ENCODE measurements at regions not wholly inside any gene's neighbourhood (a gene's known extent, or its start where the extent isn't known, plus 50 kb on each side); places are given as distances from the start of the nearest gene placed in this dataset.

DNA sequence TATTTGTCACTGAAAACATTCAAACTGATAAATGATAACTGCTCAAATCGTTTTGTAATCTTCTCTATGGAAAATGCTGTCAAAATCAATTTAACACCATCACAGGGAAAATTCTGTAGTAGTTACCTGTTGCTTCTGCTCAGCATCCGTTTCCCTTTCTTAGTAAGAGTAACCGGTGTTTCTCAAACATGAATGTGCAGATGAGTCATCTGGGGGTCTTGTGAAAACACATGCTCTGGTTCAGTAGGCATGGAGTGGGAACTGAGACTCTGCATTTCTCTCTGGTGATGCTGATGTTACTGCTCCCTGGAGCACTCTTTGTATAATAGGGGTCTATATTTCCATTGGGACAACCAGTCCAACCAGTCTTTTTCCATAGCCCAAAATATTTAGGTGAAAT, 145.1 kb downstream of the SEMA6D start:
- no peak for ATAC-seq (replicated peaks; ENCODE audit: extremely low read depth, poor library complexity, severe bottlenecking)

DNA sequence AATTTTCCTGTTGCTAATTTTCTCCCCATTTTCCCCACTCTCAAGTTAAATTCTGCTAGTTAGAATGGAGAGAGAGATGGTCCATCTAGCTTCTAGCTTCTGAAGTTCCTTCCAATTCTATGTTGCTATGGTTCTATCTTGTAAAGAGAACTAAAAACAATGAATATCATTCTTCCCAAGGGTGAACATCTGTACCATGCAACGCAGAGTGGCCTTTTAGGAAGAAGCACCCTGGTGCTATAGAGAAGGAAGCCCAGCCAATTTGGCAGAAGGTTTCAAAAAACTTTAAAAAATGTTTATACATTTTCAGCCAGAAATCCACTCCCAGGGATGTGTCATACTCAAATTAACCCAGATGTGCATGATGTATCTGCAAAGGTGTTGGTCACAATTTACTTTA, 149.1 kb downstream of the SEMA6D start:
- DNase-seq (ENCODE audit: low spot score in 2 of 2) (no peak), ATAC-seq (replicated peaks; ENCODE audit: extremely low read depth, poor library complexity, severe bottlenecking) (no peak)
- no peak overlapping the region for H3K27ac Mint-ChIP-seq (ENCODE audit: low read depth)

More for the DNA sequence above, 145.1 kb downstream of the SEMA6D start:
- Mint-ChIP-seq H3K9me3 (peaks cover 10% of the 10 kb centered on the region), H3K4me3 (no peak overlapping the region), H3K27me3 (no peaks in the 10 kb centered on the region), H3K4me1 (no peaks in the 10 kb centered on the region), H3K27ac (ENCODE audit: low read depth) (no peak overlapping the region), H3K36me3 (ENCODE audit: insufficient read depth) (no peaks in the 10 kb centered on the region)
- no peak for DNase-seq (ENCODE audit: low spot score in 2 of 2)

DNA sequence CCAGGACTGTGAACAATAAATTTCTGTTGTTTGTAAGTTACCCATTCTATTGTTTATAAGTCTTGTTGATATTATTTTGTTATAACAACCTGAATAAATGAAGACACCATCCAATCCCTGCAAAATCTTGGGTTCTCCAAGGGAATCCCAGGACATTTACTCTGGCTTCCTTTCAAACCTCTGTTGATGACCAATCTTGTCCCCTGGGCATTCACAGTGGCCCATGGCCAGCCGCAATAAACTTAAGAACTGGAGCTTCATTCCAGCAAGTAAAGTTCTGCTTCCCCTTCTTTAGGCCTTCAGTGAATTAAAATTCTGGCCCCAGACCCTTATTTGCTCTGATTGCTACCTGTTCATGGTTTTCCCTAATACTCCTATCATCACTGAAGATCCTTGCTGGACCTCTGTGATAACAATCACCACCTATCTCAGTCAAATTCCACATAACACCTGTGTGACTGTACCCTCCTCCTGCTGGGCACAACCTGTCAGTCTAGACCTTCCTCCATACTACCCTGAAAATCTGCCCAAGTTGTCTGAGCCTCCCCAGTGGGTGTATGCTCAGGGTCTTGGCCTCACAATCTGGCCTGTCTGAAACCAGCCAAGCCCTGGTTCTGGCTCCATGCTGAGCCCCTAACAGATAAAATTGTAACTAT, 153.1 kb downstream of the SEMA6D start:
- Mint-ChIP-seq H3K36me3 (ENCODE audit: insufficient read depth) (no peaks in the 10 kb centered on the region), H3K4me1 (no peaks in the 10 kb centered on the region), H3K9me3 (peaks cover 13% of the 10 kb centered on the region), H3K27me3 (no peaks in the 10 kb centered on the region), H3K27ac (ENCODE audit: low read depth) (no peak overlapping the region), H3K4me3 (no peak overlapping the region)
- ATAC-seq (replicated peaks; ENCODE audit: extremely low read depth, poor library complexity, severe bottlenecking) (no peak), DNase-seq (ENCODE audit: low spot score in 2 of 2) (no peak)

More for the DNA sequence above, 149.1 kb downstream of the SEMA6D start:
- H3K4me1 Mint-ChIP-seq = no peaks in the 10 kb centered on the region
- H3K27me3 Mint-ChIP-seq = no peaks in the 10 kb centered on the region
- no peaks in the 10 kb centered on the region for H3K36me3 Mint-ChIP-seq (ENCODE audit: insufficient read depth)
- H3K4me3 Mint-ChIP-seq = no peak overlapping the region
- H3K9me3 Mint-ChIP-seq = peaks cover 11% of the 10 kb centered on the region

DNA sequence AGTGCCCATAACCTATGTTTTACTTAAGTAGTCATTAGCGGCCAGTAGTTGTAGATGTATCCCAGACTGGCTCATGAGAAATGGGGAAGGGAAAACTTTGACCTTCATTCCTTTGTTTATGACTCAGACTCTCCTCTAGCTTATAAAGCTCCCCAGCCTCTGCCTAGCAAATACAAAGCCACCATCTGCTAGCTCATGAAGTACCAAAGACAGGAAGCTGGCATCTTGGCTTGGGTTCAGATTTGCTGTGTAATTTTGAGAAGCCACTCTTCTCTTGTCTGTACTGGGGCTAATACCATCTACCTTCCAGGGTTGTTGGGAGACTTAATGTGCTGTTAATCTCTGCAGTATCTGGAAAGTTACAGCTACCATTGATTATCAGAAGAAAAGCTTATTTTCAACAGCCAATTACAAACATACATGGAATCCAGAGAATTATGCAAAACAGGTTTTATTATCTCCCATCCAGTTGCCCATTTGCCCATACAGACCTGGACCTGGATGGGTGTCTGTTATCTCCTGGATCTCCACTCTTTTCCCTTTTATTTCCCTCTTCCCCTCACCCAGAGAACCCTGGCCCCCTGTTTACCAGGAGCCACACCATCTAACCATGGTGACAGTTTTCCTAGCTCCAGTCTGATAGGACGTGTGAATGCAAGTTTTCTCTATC, 153.8 kb downstream of the SEMA6D start:
- Mint-ChIP-seq H3K27me3 (no peaks in the 10 kb centered on the region), H3K4me3 (no peak overlapping the region), H3K4me1 (no peaks in the 10 kb centered on the region), H3K9me3 (peaks cover 13% of the 10 kb centered on the region), H3K36me3 (ENCODE audit: insufficient read depth) (no peaks in the 10 kb centered on the region), H3K27ac (ENCODE audit: low read depth) (no peak overlapping the region)
- DNase-seq (ENCODE audit: low spot score in 2 of 2) (no peak), ATAC-seq (replicated peaks; ENCODE audit: extremely low read depth, poor library complexity, severe bottlenecking) (no peak)

DNA sequence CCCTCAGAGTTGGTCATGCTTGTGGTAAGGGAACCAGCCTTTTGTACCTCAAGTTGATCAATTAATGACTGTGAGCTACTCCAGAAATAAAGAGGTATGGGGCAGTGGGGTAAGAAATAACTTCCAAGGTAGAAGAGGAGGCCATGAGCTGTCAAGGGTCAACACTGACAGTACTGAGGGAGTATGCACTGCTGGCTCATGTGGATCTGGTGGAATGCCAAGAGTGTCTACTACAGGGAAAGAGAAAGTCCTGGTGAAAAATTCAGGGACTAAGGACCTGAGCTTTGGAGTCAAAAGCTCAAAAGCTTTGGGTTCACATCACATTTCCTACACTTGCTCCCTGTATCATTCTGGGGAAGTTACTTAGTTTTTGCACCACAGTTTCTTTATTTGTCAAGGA, 154.9 kb downstream of the SEMA6D start:
- Mint-ChIP-seq H3K9me3 (peaks cover 13% of the 10 kb centered on the region), H3K4me3 (no peak overlapping the region)

DNA sequence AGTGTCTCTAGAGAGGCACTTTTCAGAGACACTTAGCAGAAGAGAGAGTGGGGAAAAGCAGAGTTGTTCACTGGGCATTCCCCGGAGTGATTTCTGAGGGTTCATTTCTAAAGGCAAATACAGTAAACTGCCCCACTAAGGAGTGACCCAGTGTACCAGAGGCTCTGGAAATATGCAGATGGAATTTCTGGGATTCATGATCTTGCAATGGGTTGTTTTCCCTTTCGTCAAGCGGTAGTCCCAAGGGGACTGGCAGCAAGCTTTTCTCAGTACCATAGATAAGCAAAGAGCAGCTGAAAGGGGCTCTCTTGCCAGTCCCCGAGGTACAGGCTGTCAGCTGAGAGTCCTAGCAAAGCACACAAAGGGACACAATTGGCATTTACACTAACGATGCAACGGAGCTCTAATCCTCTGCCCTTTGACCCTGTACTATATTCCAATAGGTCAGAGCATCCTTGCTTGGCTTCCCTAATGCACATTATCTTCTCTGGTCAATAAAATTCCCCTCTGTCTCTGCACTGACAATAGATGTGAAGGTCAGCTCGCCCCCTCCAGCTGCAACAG, 155.6 kb downstream of the SEMA6D start:
- Mint-ChIP-seq H3K36me3 (ENCODE audit: insufficient read depth) (peaks cover 2% of the 10 kb centered on the region), H3K27me3 (no peaks in the 10 kb centered on the region), H3K4me1 (no peaks in the 10 kb centered on the region), H3K4me3 (no peak overlapping the region), H3K9me3 (peaks cover 13% of the 10 kb centered on the region), H3K27ac (ENCODE audit: low read depth) (no peak overlapping the region)
- ATAC-seq (replicated peaks; ENCODE audit: extremely low read depth, poor library complexity, severe bottlenecking) = no peak
- DNase-seq (ENCODE audit: low spot score in 2 of 2) = no peak

More for the DNA sequence above, 154.9 kb downstream of the SEMA6D start:
- no peaks in the 10 kb centered on the region for H3K27me3 Mint-ChIP-seq
- H3K27ac Mint-ChIP-seq (ENCODE audit: low read depth) = no peak overlapping the region
- no peak for DNase-seq (ENCODE audit: low spot score in 2 of 2)
- ATAC-seq (replicated peaks; ENCODE audit: extremely low read depth, poor library complexity, severe bottlenecking) = no peak
- peaks cover 2% of the 10 kb centered on the region for H3K36me3 Mint-ChIP-seq (ENCODE audit: insufficient read depth)
- H3K4me1 Mint-ChIP-seq = no peaks in the 10 kb centered on the region

DNA sequence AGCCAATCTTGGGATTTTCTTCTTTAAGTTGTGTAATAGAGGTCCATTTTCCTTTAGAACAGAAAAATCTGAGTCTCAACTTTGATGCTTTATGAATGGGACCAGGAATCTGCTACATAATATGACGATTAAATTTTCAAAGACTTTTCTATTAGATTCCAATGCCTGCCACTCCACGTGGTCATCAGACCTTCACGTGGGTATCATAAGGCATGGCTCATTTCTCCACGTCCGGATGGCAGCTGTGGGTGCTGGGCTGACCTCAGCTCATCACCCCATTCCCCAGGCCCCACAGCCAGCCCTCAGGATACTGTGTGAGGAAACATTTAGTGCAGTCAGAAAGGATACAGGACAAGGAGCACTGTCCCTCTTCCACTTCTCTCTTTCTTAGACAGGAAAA, 159.7 kb downstream of the SEMA6D start:
- DNase-seq (ENCODE audit: low spot score in 2 of 2) = no peak
- Mint-ChIP-seq H3K27me3 (no peaks in the 10 kb centered on the region), H3K27ac (ENCODE audit: low read depth) (no peak overlapping the region), H3K36me3 (ENCODE audit: insufficient read depth) (peaks cover 2% of the 10 kb centered on the region), H3K4me1 (no peaks in the 10 kb centered on the region), H3K9me3 (peaks cover 6% of the 10 kb centered on the region), H3K4me3 (no peak overlapping the region)
- ATAC-seq (replicated peaks; ENCODE audit: extremely low read depth, poor library complexity, severe bottlenecking) = no peak

DNA sequence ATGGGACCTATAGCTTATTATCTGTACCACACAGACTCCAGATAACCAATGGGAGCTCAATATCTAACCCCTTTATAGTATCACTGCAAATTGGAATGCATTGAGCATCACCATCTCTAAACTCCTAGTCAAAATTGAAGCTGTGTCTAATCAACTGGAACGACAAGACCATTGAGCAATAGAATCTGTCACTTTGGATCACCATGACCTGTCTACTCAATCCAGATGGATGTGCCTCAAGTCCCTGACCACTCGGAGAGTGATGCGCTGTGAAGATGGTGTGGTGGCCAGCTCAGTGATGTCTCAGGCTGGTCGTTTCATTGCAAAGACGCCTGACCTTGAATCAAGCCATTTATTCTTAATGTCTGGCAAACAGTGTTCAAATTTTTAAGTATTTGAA, 160.5 kb downstream of the SEMA6D start:
- ATAC-seq (replicated peaks; ENCODE audit: extremely low read depth, poor library complexity, severe bottlenecking) = no peak
- Mint-ChIP-seq H3K4me3 (no peak overlapping the region), H3K27ac (ENCODE audit: low read depth) (no peak overlapping the region), H3K9me3 (no peaks in the 10 kb centered on the region), H3K4me1 (no peaks in the 10 kb centered on the region), H3K36me3 (ENCODE audit: insufficient read depth) (peaks cover 2% of the 10 kb centered on the region), H3K27me3 (no peaks in the 10 kb centered on the region)
- DNase-seq (ENCODE audit: low spot score in 2 of 2) = no peak

DNA sequence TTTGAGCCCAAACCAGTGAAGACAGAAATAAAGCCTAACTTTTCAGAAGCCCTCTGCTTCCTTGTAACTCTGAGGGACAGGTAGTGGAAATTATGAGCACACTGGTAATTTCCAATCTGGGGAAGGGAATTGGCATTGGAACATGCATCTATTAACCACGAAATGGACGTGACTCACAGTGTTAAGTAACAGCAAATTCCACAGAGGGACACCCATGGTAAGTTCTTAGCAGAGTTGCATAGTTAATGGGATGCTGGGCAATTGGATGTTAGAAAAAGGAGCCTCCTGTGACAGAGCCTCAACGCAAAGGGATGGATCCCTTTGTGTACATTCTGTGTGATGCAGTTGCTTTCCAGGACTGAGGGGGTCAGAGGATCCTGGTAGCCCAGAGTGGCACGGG, 168.6 kb downstream of the SEMA6D start:
- DNase-seq (ENCODE audit: low spot score in 2 of 2) = no peak
- H3K4me1 Mint-ChIP-seq = no peaks in the 10 kb centered on the region

DNA sequence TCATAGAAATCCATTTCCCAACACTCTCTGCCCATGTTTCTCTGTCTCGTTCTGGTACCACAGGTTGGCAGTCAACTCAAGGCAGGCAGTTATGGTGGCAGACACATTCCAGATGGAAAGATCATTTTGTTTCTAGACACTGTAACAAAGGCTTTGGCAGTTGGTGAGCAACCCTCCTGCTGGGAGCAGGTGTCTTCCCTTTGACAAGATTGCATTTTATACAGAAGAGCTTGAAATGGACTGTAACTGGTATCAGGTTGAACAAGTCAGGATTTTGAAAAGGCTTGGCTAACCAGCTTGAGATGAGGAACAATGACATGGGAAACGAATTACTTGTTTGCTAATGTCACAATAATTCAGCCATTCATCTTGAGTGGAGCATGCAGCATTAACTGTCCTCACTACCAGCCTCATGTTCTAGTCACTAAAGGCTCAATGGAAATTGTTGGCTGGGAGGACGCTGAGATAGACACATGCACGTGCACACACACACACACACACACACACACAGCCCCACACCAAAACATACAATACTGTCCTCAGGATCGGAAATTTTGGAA, 170.0 kb downstream of the SEMA6D start:
- H3K27me3 Mint-ChIP-seq = no peaks in the 10 kb centered on the region
- DNase-seq (ENCODE audit: low spot score in 2 of 2) (no peak), ATAC-seq (replicated peaks; ENCODE audit: extremely low read depth, poor library complexity, severe bottlenecking) (no peak)
- peaks cover 4% of the 10 kb centered on the region for H3K9me3 Mint-ChIP-seq
- H3K36me3 Mint-ChIP-seq (ENCODE audit: insufficient read depth) = no peaks in the 10 kb centered on the region
- H3K4me1 Mint-ChIP-seq = no peaks in the 10 kb centered on the region
- no peak overlapping the region for H3K4me3 Mint-ChIP-seq
- H3K27ac Mint-ChIP-seq (ENCODE audit: low read depth) = no peak overlapping the region

More for the DNA sequence above, 168.6 kb downstream of the SEMA6D start:
- no peak for ATAC-seq (replicated peaks; ENCODE audit: extremely low read depth, poor library complexity, severe bottlenecking)
- Mint-ChIP-seq H3K36me3 (ENCODE audit: insufficient read depth) (no peaks in the 10 kb centered on the region), H3K4me3 (no peak overlapping the region), H3K27ac (ENCODE audit: low read depth) (no peak overlapping the region), H3K9me3 (peaks cover 4% of the 10 kb centered on the region), H3K27me3 (no peaks in the 10 kb centered on the region)

DNA sequence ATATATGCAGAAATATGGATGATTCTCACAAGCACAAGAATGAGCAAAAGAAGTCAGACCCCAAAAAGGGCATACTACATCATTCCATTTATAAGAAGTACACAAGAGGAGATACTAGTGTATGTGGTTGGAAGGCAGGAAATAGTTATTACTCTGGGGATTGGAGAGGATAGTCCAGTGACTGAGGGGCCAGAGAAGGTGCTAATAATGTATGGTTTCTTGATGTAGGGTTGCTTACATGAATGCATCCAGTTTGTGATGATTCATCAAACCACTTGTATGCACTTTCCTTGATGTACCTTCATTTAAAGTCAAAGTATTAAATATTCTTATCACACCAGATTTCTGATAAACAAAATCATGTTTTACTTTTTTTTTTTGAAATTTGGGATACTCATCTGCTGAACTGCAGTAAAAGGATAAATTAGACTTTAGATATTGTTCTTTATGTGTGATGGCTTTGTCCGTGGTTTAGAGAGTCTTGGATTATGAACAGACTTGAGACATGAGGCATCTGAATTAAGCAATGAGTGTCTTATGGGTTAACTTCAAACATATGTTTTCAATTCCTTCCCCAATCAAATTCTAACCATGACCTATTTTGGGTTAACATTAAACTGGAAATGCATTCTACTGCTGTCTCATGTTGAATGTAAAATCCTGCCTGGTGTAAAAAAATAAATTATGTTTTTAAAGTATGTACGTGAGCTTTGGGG, 171.2 kb downstream of the SEMA6D start:
- Mint-ChIP-seq H3K27me3 (no peaks in the 10 kb centered on the region), H3K4me1 (no peaks in the 10 kb centered on the region), H3K9me3 (peaks cover 12% of the 10 kb centered on the region), H3K27ac (ENCODE audit: low read depth) (no peak overlapping the region), H3K4me3 (no peak overlapping the region), H3K36me3 (ENCODE audit: insufficient read depth) (no peaks in the 10 kb centered on the region)
- ATAC-seq (replicated peaks; ENCODE audit: extremely low read depth, poor library complexity, severe bottlenecking) = no peak
- DNase-seq (ENCODE audit: low spot score in 2 of 2) = no peak

DNA sequence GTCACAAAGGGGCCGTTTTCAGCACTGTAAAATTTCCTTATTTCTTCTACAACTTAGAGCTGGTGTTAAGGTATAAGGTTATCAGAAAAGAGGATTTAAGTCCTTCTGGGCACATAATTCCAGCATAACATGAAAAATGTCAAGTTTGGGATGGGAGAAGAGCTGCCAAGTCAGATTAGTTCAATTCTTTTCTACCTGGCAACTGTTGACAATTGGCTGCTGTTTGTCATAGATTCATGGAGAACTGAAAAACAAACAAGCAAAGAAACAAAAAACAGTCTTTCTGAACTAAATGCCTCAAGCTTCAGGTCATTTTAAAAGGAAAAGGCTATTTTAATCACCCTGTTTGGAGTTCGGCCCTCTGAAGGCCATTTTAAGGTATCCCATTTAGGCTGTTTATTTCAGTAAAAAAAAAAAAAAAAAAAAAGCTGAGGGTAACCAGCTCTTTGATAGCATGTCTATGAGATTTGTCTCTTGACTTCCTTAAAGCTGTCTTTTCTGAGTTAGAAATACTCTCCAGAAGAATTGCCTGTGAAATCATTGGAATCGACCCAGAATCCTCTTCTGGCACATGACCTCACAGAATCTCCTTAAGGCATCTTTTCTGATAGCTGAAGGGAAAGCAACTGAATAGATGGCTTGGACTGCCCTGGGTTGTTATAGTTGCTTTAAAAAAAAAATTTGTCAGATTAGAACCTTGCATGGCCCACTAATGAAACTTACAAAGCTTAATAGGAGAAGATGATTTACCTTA, 173.3 kb downstream of the SEMA6D start:
- DNase-seq (ENCODE audit: low spot score in 2 of 2) (no peak), ATAC-seq (replicated peaks; ENCODE audit: extremely low read depth, poor library complexity, severe bottlenecking) (no peak)
- Mint-ChIP-seq H3K36me3 (ENCODE audit: insufficient read depth) (no peaks in the 10 kb centered on the region), H3K4me3 (no peak overlapping the region), H3K27ac (ENCODE audit: low read depth) (no peak overlapping the region), H3K9me3 (peaks cover 20% of the 10 kb centered on the region), H3K27me3 (no peaks in the 10 kb centered on the region), H3K4me1 (no peaks in the 10 kb centered on the region)
